Adrenal gland (tissue), 5 donors: ENCODE measurements at regions not wholly inside any gene's neighbourhood (a gene's known extent, or its start where the extent isn't known, plus 50 kb on each side); places are given as distances from the start of the nearest gene placed in this dataset.

ENCODE experiments used
- POLR2A ChIP-seq, 2 donors: fragments of 450-650 bp; IDR thresholded peaks; one replicate each; pipeline ENCODE4 v1.6.1; 2017; ENCODE audit warnings: antibody characterized with exemption in 2 of 2, mild to moderate bottlenecking in 2 of 2, moderate library complexity in 1 of 2
- TF ChIP-seq, protein P1 (sequence below), 6 experiments: fragments of 450-650 bp in 4 of 6; fragments of 200-600 bp in 2 of 6; sonication (generic) in 1 of 6; IDR thresholded peaks; 1 replicate in 5 of 6; 2 replicates in 1 of 6; pipeline versions ENCODE4 v1.5.1 to v1.8.0; 2016 to 2021; ENCODE audit warnings: antibody characterized with exemption in 6 of 6, mild to moderate bottlenecking in 2 of 6, moderate library complexity in 1 of 6
- donor health status: DM: no; HTN: no; CAD: no.

GRCh38 chr18:51753365-51754057 lies 556.0 kb upstream of the MEX3C start:
- TF ChIP-seq POLR2A (IDR thresholded peaks at IDR 0.05): no peak
- TF ChIP-seq, protein P1, sequence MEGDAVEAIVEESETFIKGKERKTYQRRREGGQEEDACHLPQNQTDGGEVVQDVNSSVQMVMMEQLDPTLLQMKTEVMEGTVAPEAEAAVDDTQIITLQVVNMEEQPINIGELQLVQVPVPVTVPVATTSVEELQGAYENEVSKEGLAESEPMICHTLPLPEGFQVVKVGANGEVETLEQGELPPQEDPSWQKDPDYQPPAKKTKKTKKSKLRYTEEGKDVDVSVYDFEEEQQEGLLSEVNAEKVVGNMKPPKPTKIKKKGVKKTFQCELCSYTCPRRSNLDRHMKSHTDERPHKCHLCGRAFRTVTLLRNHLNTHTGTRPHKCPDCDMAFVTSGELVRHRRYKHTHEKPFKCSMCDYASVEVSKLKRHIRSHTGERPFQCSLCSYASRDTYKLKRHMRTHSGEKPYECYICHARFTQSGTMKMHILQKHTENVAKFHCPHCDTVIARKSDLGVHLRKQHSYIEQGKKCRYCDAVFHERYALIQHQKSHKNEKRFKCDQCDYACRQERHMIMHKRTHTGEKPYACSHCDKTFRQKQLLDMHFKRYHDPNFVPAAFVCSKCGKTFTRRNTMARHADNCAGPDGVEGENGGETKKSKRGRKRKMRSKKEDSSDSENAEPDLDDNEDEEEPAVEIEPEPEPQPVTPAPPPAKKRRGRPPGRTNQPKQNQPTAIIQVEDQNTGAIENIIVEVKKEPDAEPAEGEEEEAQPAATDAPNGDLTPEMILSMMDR (IDR thresholded peaks at IDR 0.05): no peak
